ENCODE measurements at regions not wholly inside any gene's neighbourhood (a gene's known extent, or its start where the extent isn't known, plus 50 kb on each side); places are given as distances from the start of the nearest gene placed in this dataset.

DNA sequence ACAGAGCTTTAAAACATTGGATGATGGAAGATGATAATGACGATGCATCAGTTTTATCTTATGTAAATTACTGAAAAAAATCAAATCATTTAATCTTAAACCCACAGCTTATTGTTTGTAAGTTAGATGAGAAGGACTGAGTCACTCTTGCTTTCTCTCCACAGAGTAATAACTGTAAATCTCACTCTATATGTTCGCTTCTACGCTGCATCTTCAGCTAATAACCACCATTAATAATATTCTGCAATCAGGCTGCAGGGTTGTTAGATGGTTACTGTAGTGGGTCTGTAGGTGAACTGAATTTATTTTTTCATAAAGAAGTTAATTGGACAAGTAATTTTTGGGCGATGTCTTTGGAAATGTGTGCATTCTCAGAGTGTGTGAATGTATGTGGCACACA lies 260.0 kb downstream of the FAT3 start:
- FAIRE-seq: no peak
- Histone ChIP-seq H4K20me1 (replicated peaks; ENCODE audit: control insufficient read depth, insufficient read depth, low read length) (no peaks in the 10 kb centered on the region), H3K4me3 (no peak overlapping the region), H3K9ac (ENCODE audit: insufficient read depth in 1 of 2, low read depth in 2 of 2, low read length in 2 of 2) (no peak overlapping the region), H3K9me3 (replicated peaks; ENCODE audit: control insufficient read depth, insufficient read depth, low read depth, low read length) (no peaks in the 10 kb centered on the region), H3K9me1 (ENCODE audit: control insufficient read depth, insufficient read depth, low read length) (no peaks in the 10 kb centered on the region), H3K4me1 (replicated peaks in 1 of 2; ENCODE audit: control insufficient read depth in 2 of 2, insufficient read depth in 2 of 2, low read length in 2 of 2) (no peaks in the 10 kb centered on the region), H2AFZ (ENCODE audit: low read depth, low read length) (no peak overlapping the region), H3K4me2 (ENCODE audit: insufficient read depth, low read length) (no peak overlapping the region), H3K27ac (ENCODE audit: extremely low read depth, low read depth, low read length) (no peak overlapping the region), H3K36me3 (ENCODE audit: control insufficient read depth, insufficient read depth, low read length) (no peaks in the 10 kb centered on the region), H3K27me3 (ENCODE audit: control insufficient read depth in 2 of 2, insufficient read depth in 2 of 2, low read length in 2 of 2) (no peaks in the 10 kb centered on the region), H3K79me2 (ENCODE audit: control insufficient read depth, insufficient read depth, low read length) (no peaks in the 10 kb centered on the region)
- no TSS peak for BruUV-seq (replicated peaks)
- ATAC-seq: no peak
- DNase-seq (ENCODE audit: extremely low read depth in 1 of 4, low spot score in 3 of 4): no peak
- ChIA-PET POLR2A (no interaction called here), CTCF (ENCODE audit: low intra/inter-chr PET ratio) (no interaction called here)
- 0% methylated on average over 4 of the region's 4 CpGs for WGBS (ENCODE audit: insufficient coverage, low coverage, missing lambda C conversion rate)
- in situ Hi-C loops (cut with MboI): no loop called here
- TF ChIP-seq ZNF143 (CRISPR knock-in tag; IDR thresholded peaks at IDR 0.05): no peak
- TF ChIP-seq NFATC3 (IDR thresholded peaks at IDR 0.05): no peak
- no peak for TF ChIP-seq POLR2A (conservative IDR thresholded peaks at IDR 0.05)
- TF ChIP-seq MBD2 (IDR thresholded peaks at IDR 0.05; ENCODE audit: borderline replicate concordance, low read depth): no peak
- no peak for TF ChIP-seq MYBL2 (IDR thresholded peaks at IDR 0.05; ENCODE audit: low read depth)
- no peak for TF ChIP-seq MYBL2 (CRISPR knock-in tag; IDR thresholded peaks at IDR 0.05; ENCODE audit: borderline replicate concordance)
- TF ChIP-seq ZNF232 (CRISPR knock-in tag; IDR thresholded peaks at IDR 0.05): no peak
- TF ChIP-seq POU5F1 (IDR thresholded peaks at IDR 0.05; ENCODE audit: borderline replicate concordance, low read depth, low read length, partially characterized antibody): no peak
- intact Hi-C loops (cut with micrococcal nuclease): no loop called here

DNA sequence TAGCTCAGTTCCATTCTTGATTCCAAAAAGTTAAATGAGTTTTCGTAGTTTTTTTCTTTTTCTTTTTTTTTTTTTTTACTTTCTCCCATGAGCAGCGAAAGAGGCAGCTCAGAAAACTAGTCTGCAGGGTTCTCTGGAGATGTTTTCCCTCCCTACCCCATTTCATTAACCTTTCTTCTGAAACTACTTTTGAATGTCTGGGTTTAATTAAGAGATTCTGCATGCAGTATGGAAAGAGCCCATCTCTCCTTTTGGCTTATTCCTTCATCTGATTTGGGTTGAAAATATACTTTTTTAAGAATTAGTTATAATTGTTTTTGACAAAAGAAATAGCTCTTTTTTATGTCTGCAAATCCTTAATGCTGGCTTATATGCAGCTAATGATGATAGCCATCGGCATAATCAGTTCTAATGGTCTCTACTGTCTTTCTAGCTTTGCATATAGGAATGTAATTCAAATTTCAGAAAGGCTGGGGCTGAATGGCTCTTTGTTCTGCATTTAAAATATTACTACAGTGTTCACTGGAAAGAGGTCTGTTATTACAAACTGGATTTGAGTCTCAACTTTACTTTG lies 265.3 kb downstream of the FAT3 start:
- Histone ChIP-seq H2AFZ (ENCODE audit: low read depth, low read length) (no peak overlapping the region), H3K9me1 (ENCODE audit: control insufficient read depth, insufficient read depth, low read length) (no peaks in the 10 kb centered on the region), H3K27ac (ENCODE audit: extremely low read depth, low read depth, low read length) (no peak overlapping the region), H3K9me3 (replicated peaks; ENCODE audit: control insufficient read depth, insufficient read depth, low read depth, low read length) (no peaks in the 10 kb centered on the region), H3K9ac (ENCODE audit: insufficient read depth in 1 of 2, low read depth in 2 of 2, low read length in 2 of 2) (no peak overlapping the region), H4K20me1 (replicated peaks; ENCODE audit: control insufficient read depth, insufficient read depth, low read length) (no peaks in the 10 kb centered on the region), H3K27me3 (ENCODE audit: control insufficient read depth in 2 of 2, insufficient read depth in 2 of 2, low read length in 2 of 2) (no peaks in the 10 kb centered on the region), H3K4me3 (no peak overlapping the region), H3K4me1 (replicated peaks in 1 of 2; ENCODE audit: control insufficient read depth in 2 of 2, insufficient read depth in 2 of 2, low read length in 2 of 2) (no peaks in the 10 kb centered on the region), H3K79me2 (ENCODE audit: control insufficient read depth, insufficient read depth, low read length) (no peaks in the 10 kb centered on the region), H3K4me2 (ENCODE audit: insufficient read depth, low read length) (no peak overlapping the region), H3K36me3 (ENCODE audit: control insufficient read depth, insufficient read depth, low read length) (no peaks in the 10 kb centered on the region)
- intact Hi-C loops (cut with micrococcal nuclease): no loop called here
- ChIA-PET POLR2A (no interaction called here), CTCF (ENCODE audit: low intra/inter-chr PET ratio) (no interaction called here)
- ATAC-seq (no peak), FAIRE-seq (no peak), DNase-seq (ENCODE audit: extremely low read depth in 1 of 4, low spot score in 3 of 4) (no peak)
- in situ Hi-C loops (cut with MboI): no loop called here
- 0% methylated on average over 2 of the region's 3 CpGs for WGBS (ENCODE audit: insufficient coverage, low coverage, missing lambda C conversion rate)
- no TSS peak for BruUV-seq (replicated peaks)
- TF ChIP-seq ZNF175 (CRISPR knock-in tag; IDR thresholded peaks at IDR 0.05; ENCODE audit: low read depth) (no peak), CEBPZ (IDR thresholded peaks at IDR 0.05; ENCODE audit: borderline replicate concordance, low read depth, low read length) (no peak), ZNF354B (CRISPR knock-in tag; IDR thresholded peaks at IDR 0.05) (no peak), ZNF76 (CRISPR knock-in tag; IDR thresholded peaks at IDR 0.05; ENCODE audit: borderline replicate concordance) (no peak), KLF16 (IDR thresholded peaks at IDR 0.05) (no peak)

Data from K562 (cell line).